ENCODE measurements at regions not wholly inside any gene's neighbourhood (a gene's known extent, or its start where the extent isn't known, plus 50 kb on each side); places are given as distances from the start of the nearest gene placed in this dataset.

GRCh38 chr5:36766981-36767380 is 109.6 kb upstream of the NIPBL start:
- no peak overlapping the region for H3K27ac ChIP-seq (ENCODE audit: insufficient read depth in 1 of 2, low read depth in 1 of 2, low read length in 2 of 2, poor library complexity in 1 of 2, severe bottlenecking in 2 of 2)
- H3K4me1 ChIP-seq (ENCODE audit: control extremely low read depth in 1 of 4, control insufficient read depth in 4 of 4, insufficient read depth in 4 of 4, low read length in 3 of 4) = no peaks in the 10 kb centered on the region
- CTCF ChIA-PET = no interaction called here
- no peak for DNase-seq
- H3K9me3 ChIP-seq (ENCODE audit: control extremely low read depth in 1 of 5, control insufficient read depth in 4 of 5, insufficient read depth in 2 of 5, low read depth in 1 of 5, low read length in 4 of 5) = peaks cover 0 to 8% (median 2%) of the 10 kb centered on the region in 5 experiments
- no peaks in the 10 kb centered on the region for H3K36me3 ChIP-seq (ENCODE audit: control insufficient read depth in 4 of 4, insufficient read depth in 4 of 4, low read length in 3 of 4)
- POLR2A ChIA-PET = no interaction called here
- no peak overlapping the region for H3K4me3 ChIP-seq (ENCODE audit: control insufficient read depth in 1 of 7, extremely low read depth in 1 of 7, insufficient read depth in 4 of 7, low read depth in 2 of 7, low read length in 6 of 7)
- 100% methylated on average over 1 of the region's 1 CpG for WGBS (ENCODE audit: insufficient coverage)
- H3K27me3 ChIP-seq (replicated peaks in 2 of 5; ENCODE audit: control insufficient read depth in 4 of 5, insufficient read depth in 5 of 5, low read length in 4 of 5) = no peaks in the 10 kb centered on the region

- no peaks in the 10 kb centered on the region for H3K27me3 ChIP-seq (replicated peaks in 2 of 5; ENCODE audit: control insufficient read depth in 4 of 5, insufficient read depth in 5 of 5, low read length in 4 of 5)
- no peak overlapping the region for H3K27ac ChIP-seq (ENCODE audit: insufficient read depth in 1 of 2, low read depth in 1 of 2, low read length in 2 of 2, poor library complexity in 1 of 2, severe bottlenecking in 2 of 2)
- peaks cover 0 to 8% (median 2%) of the 10 kb centered on the region in 5 experiments for H3K9me3 ChIP-seq (ENCODE audit: control extremely low read depth in 1 of 5, control insufficient read depth in 4 of 5, insufficient read depth in 2 of 5, low read depth in 1 of 5, low read length in 4 of 5)
- no peak for DNase-seq
- no peaks in the 10 kb centered on the region for H3K4me1 ChIP-seq (ENCODE audit: control extremely low read depth in 1 of 4, control insufficient read depth in 4 of 4, insufficient read depth in 4 of 4, low read length in 3 of 4)
- ChIA-PET POLR2A (no interaction called here), CTCF (interaction anchor here (0.9 to 1.1 kb wide), 2 partner anchors 9 to 25 kb away, joined by 3 to 4 read pairs; no protein-coding TSS in a partner anchor)
- no peaks in the 10 kb centered on the region for H3K36me3 ChIP-seq (ENCODE audit: control insufficient read depth in 4 of 4, insufficient read depth in 4 of 4, low read length in 3 of 4)
- H3K4me3 ChIP-seq (ENCODE audit: control insufficient read depth in 1 of 7, extremely low read depth in 1 of 7, insufficient read depth in 4 of 7, low read depth in 2 of 7, low read length in 6 of 7) = no peak overlapping the region
- WGBS (ENCODE audit: insufficient coverage) = 100% methylated on average over 1 of the region's 2 CpGs
Measured at GRCh38 chr5:36768450-36768849, 108.1 kb upstream of the NIPBL start.

GRCh38 chr5:36769129-36769770 is 107.3 kb upstream of the NIPBL start:
- Histone ChIP-seq H3K4me1 (ENCODE audit: control extremely low read depth in 1 of 4, control insufficient read depth in 4 of 4, insufficient read depth in 4 of 4, low read length in 3 of 4) (no peaks in the 10 kb centered on the region), H3K27me3 (replicated peaks in 2 of 5; ENCODE audit: control insufficient read depth in 4 of 5, insufficient read depth in 5 of 5, low read length in 4 of 5) (no peaks in the 10 kb centered on the region), H3K27ac (ENCODE audit: insufficient read depth in 1 of 2, low read depth in 1 of 2, low read length in 2 of 2, poor library complexity in 1 of 2, severe bottlenecking in 2 of 2) (no peak overlapping the region), H3K36me3 (ENCODE audit: control insufficient read depth in 4 of 4, insufficient read depth in 4 of 4, low read length in 3 of 4) (no peaks in the 10 kb centered on the region), H3K4me3 (ENCODE audit: control insufficient read depth in 1 of 7, extremely low read depth in 1 of 7, insufficient read depth in 4 of 7, low read depth in 2 of 7, low read length in 6 of 7) (no peak overlapping the region), H3K9me3 (ENCODE audit: control extremely low read depth in 1 of 5, control insufficient read depth in 4 of 5, insufficient read depth in 2 of 5, low read depth in 1 of 5, low read length in 4 of 5) (peaks cover 0 to 8% (median 2%) of the 10 kb centered on the region in 5 experiments)
- ChIA-PET POLR2A (no interaction called here), CTCF (interaction anchor here (0.8 to 1.2 kb wide), 3 partner anchors 8 to 25 kb away, joined by 3 to 4 read pairs (median 3); no protein-coding TSS in a partner anchor)
- no peak for DNase-seq
- 100% methylated on average over 1 of the region's 2 CpGs for WGBS (ENCODE audit: insufficient coverage)

GRCh38 chr5:36770125-36770524 is 106.4 kb upstream of the NIPBL start:
- 100% methylated on average over 4 of the region's 4 CpGs for WGBS (ENCODE audit: insufficient coverage)
- no peaks in the 10 kb centered on the region for H3K4me1 ChIP-seq (ENCODE audit: control extremely low read depth in 1 of 4, control insufficient read depth in 4 of 4, insufficient read depth in 4 of 4, low read length in 3 of 4)
- DNase-seq = no peak
- no peaks in the 10 kb centered on the region for H3K36me3 ChIP-seq (ENCODE audit: control insufficient read depth in 4 of 4, insufficient read depth in 4 of 4, low read length in 3 of 4)
- peaks cover 0 to 8% (median 2%) of the 10 kb centered on the region in 5 experiments for H3K9me3 ChIP-seq (ENCODE audit: control extremely low read depth in 1 of 5, control insufficient read depth in 4 of 5, insufficient read depth in 2 of 5, low read depth in 1 of 5, low read length in 4 of 5)
- POLR2A ChIA-PET = no interaction called here
- H3K27ac ChIP-seq (ENCODE audit: insufficient read depth in 1 of 2, low read depth in 1 of 2, low read length in 2 of 2, poor library complexity in 1 of 2, severe bottlenecking in 2 of 2) = no peak overlapping the region
- no peak overlapping the region for H3K4me3 ChIP-seq (ENCODE audit: control insufficient read depth in 1 of 7, extremely low read depth in 1 of 7, insufficient read depth in 4 of 7, low read depth in 2 of 7, low read length in 6 of 7)
- CTCF ChIA-PET = interaction anchor here (0.8 to 1.2 kb wide), 2 partner anchors 9 to 25 kb away, joined by 3 read pairs; no protein-coding TSS in a partner anchor
- no peaks in the 10 kb centered on the region for H3K27me3 ChIP-seq (replicated peaks in 2 of 5; ENCODE audit: control insufficient read depth in 4 of 5, insufficient read depth in 5 of 5, low read length in 4 of 5)

GRCh38 chr5:36772276-36773140 is 104.1 kb upstream of the NIPBL start:
- 100% methylated on average over 2 of the region's 3 CpGs for WGBS (ENCODE audit: insufficient coverage)
- Histone ChIP-seq H3K4me1 (ENCODE audit: control extremely low read depth in 1 of 4, control insufficient read depth in 4 of 4, insufficient read depth in 4 of 4, low read length in 3 of 4) (no peaks in the 10 kb centered on the region), H3K27ac (ENCODE audit: insufficient read depth in 1 of 2, low read depth in 1 of 2, low read length in 2 of 2, poor library complexity in 1 of 2, severe bottlenecking in 2 of 2) (no peak overlapping the region), H3K4me3 (ENCODE audit: control insufficient read depth in 1 of 7, extremely low read depth in 1 of 7, insufficient read depth in 4 of 7, low read depth in 2 of 7, low read length in 6 of 7) (no peak overlapping the region), H3K27me3 (replicated peaks in 2 of 5; ENCODE audit: control insufficient read depth in 4 of 5, insufficient read depth in 5 of 5, low read length in 4 of 5) (no peaks in the 10 kb centered on the region), H3K36me3 (ENCODE audit: control insufficient read depth in 4 of 4, insufficient read depth in 4 of 4, low read length in 3 of 4) (no peaks in the 10 kb centered on the region), H3K9me3 (ENCODE audit: control extremely low read depth in 1 of 5, control insufficient read depth in 4 of 5, insufficient read depth in 2 of 5, low read depth in 1 of 5, low read length in 4 of 5) (peaks cover 0 to 4% (median 2%) of the 10 kb centered on the region in 5 experiments)
- ChIA-PET POLR2A (no interaction called here), CTCF (interaction anchor here (1.2 to 1.4 kb wide), 2 partner anchors 21 to 98 kb away, joined by 4 to 5 read pairs; no protein-coding TSS in a partner anchor)
- no peak for DNase-seq

GRCh38 chr5:36777105-36777757 is 99.3 kb upstream of the NIPBL start:
- peaks cover 0 to 3% (median 0%) of the 10 kb centered on the region in 5 experiments for H3K9me3 ChIP-seq (ENCODE audit: control extremely low read depth in 1 of 5, control insufficient read depth in 4 of 5, insufficient read depth in 2 of 5, low read depth in 1 of 5, low read length in 4 of 5)
- no peaks in the 10 kb centered on the region for H3K36me3 ChIP-seq (ENCODE audit: control insufficient read depth in 4 of 4, insufficient read depth in 4 of 4, low read length in 3 of 4)
- 23% methylated on average over 3 of the region's 5 CpGs for WGBS (ENCODE audit: insufficient coverage)
- H3K4me3 ChIP-seq (ENCODE audit: control insufficient read depth in 1 of 7, extremely low read depth in 1 of 7, insufficient read depth in 4 of 7, low read depth in 2 of 7, low read length in 6 of 7) = no peak overlapping the region
- ChIA-PET CTCF (interaction anchor here (1.0 to 1.7 kb wide), 6 partner anchors 8 to 93 kb away, joined by 3 to 6 read pairs (median 4); no protein-coding TSS in a partner anchor), POLR2A (interaction anchor here (0.6 kb wide), 1 partner anchor 52 kb away, joined by 3 read pairs; no protein-coding TSS in a partner anchor)
- no peaks in the 10 kb centered on the region for H3K27me3 ChIP-seq (replicated peaks in 2 of 5; ENCODE audit: control insufficient read depth in 4 of 5, insufficient read depth in 5 of 5, low read length in 4 of 5)
- H3K27ac ChIP-seq (ENCODE audit: insufficient read depth in 1 of 2, low read depth in 1 of 2, low read length in 2 of 2, poor library complexity in 1 of 2, severe bottlenecking in 2 of 2) = no peak overlapping the region
- H3K4me1 ChIP-seq (ENCODE audit: control extremely low read depth in 1 of 4, control insufficient read depth in 4 of 4, insufficient read depth in 4 of 4, low read length in 3 of 4) = no peaks in the 10 kb centered on the region
- DNase-seq = peak; percentile 10 to 48 (median 36)

Data from common myeloid progenitor, CD34-positive (primary cell).